BJ (cell line): ENCODE measurements at regions not wholly inside any gene's neighbourhood (a gene's known extent, or its start where the extent isn't known, plus 50 kb on each side); places are given as distances from the start of the nearest gene placed in this dataset.
"Not testable (repeated sequence)": the region's sequence is repeated elsewhere in the genome, so short reads cannot be mapped to it uniquely, and the experiment has no call there.

Source experiments
- CTCF ChIA-PET: fragments of 350-600 bp; formaldehyde crosslinking; extraction: SDS; loops from one replicate; lab custom pipeline; 2021; ENCODE audit warnings: antibody characterized with exemption, inconsistent platforms; lab: Yijun Ruan, JAX
- POLR2A ChIA-PET: fragments of 300-600 bp; sonication (Branson Sonifier 250); formaldehyde crosslinking; extraction: SDS; loops from one replicate; lab custom pipeline; 2021; ENCODE audit warnings: antibody characterized with exemption; lab: Charles Lee
- DNase-seq: peaks from one replicate; pipeline ENCODE4 v3.0.0-alpha.2; 2011; ENCODE audit warnings: low read depth
- H3K27me3 ChIP-seq: 2 replicates; pipeline ENCODE4 v1.6.0; 2011; ENCODE audit warnings: low read length; ENCODE audit not compliant: control insufficient read depth, insufficient read depth
- H3K36me3 ChIP-seq: 2 replicates; pipeline ENCODE4 v1.5.1; 2011; ENCODE audit warnings: low read length; ENCODE audit not compliant: control insufficient read depth, insufficient read depth
- H3K4me3 ChIP-seq: 2 replicates; pipeline ENCODE4 v1.5.1; 2011; ENCODE audit warnings: low read depth, mild to moderate bottlenecking, control low read depth, low read length
- CTCF ChIP-seq: IDR thresholded peaks from 2 replicates; pipeline ENCODE4 v1.5.1; 2011; ENCODE audit warnings: low read depth, mild to moderate bottlenecking, control low read depth, inconsistent platforms, low read length, moderate library complexity; ENCODE audit not compliant: insufficient read depth

GRCh38 chr20:12243327-12243726, 325.6 kb downstream of the BTBD3 start:
- Histone ChIP-seq H3K27me3 (no peaks in the 10 kb centered on the region), H3K36me3 (no peaks in the 10 kb centered on the region), H3K4me3 (no peak overlapping the region)
- CTCF ChIA-PET: no interaction called here
- POLR2A ChIA-PET: no interaction called here
- TF ChIP-seq CTCF: no peak
- no peak for DNase-seq

- no peak for DNase-seq
- no peak overlapping the region for H3K4me3 ChIP-seq
- H3K27me3 ChIP-seq: no peaks in the 10 kb centered on the region
- CTCF ChIA-PET: no interaction called here
- no peaks in the 10 kb centered on the region for H3K36me3 ChIP-seq
- POLR2A ChIA-PET: no interaction called here
- TF ChIP-seq CTCF: no peak
Measured at GRCh38 chr20:12248481-12248880, 330.8 kb downstream of the BTBD3 start.

GRCh38 chr20:12250661-12251060, 333.0 kb downstream of the BTBD3 start:
- H3K27me3 ChIP-seq, H3K36me3 ChIP-seq, H3K4me3 ChIP-seq, DNase-seq, POLR2A ChIA-PET, CTCF ChIA-PET: not testable (repeated sequence)

- ChIA-PET CTCF (interaction anchor here (0.9 kb wide), 1 partner anchor 11 kb away, joined by 3 read pairs; no protein-coding TSS in a partner anchor), POLR2A (no interaction called here)
- no peak for DNase-seq
- no peak overlapping the region for H3K4me3 ChIP-seq
- no peaks in the 10 kb centered on the region for H3K36me3 ChIP-seq
- TF ChIP-seq CTCF: no peak
- H3K27me3 ChIP-seq: no peaks in the 10 kb centered on the region
Measured at GRCh38 chr20:12252793-12253192, 335.1 kb downstream of the BTBD3 start.

GRCh38 chr20:12255461-12255970, 337.8 kb downstream of the BTBD3 start:
- Histone ChIP-seq H3K36me3 (no peaks in the 10 kb centered on the region), H3K27me3 (no peaks in the 10 kb centered on the region), H3K4me3 (no peak overlapping the region)
- TF ChIP-seq CTCF: no peak
- no peak for DNase-seq
- ChIA-PET POLR2A (no interaction called here), CTCF (no interaction called here)

GRCh38 chr20:12256806-12257205, 339.1 kb downstream of the BTBD3 start:
- H3K27me3 ChIP-seq: no peaks in the 10 kb centered on the region
- no peak for TF ChIP-seq CTCF
- H3K4me3 ChIP-seq: no peak overlapping the region
- DNase-seq: no peak
- H3K36me3 ChIP-seq: no peaks in the 10 kb centered on the region
- ChIA-PET POLR2A (no interaction called here), CTCF (interaction anchor here (0.9 kb wide), 1 partner anchor 9 kb away, joined by 3 read pairs; no protein-coding TSS in a partner anchor)
